CD4-positive, alpha-beta T cell (primary cell): ENCODE measurements at regions not wholly inside any gene's neighbourhood (a gene's known extent, or its start where the extent isn't known, plus 50 kb on each side); places are given as distances from the start of the nearest gene placed in this dataset.

Experiments
- ATAC-seq: fragments of 200-7000 bp; cut with Tn5 transposase; one replicate; pipeline ENCODE4 v1.10.0; 2022; ENCODE audit warnings: mild to moderate bottlenecking; ENCODE audit not compliant: poor library complexity
- CTCF ChIA-PET: fragments of 350-600 bp; sonication (Branson Sonifier 250); formaldehyde crosslinking; loops from one replicate; lab custom pipeline; 2021; ENCODE audit warnings: antibody characterized with exemption, inconsistent platforms; lab: Charles Lee
- POLR2A ChIA-PET: fragments of 350-600 bp; sonication (Branson Sonifier 250); formaldehyde crosslinking; loops from one replicate; lab custom pipeline; 2021; ENCODE audit warnings: antibody characterized with exemption, inconsistent platforms; lab: Charles Lee
- DNase-seq, 14 experiments: peaks; one replicate each; pipeline ENCODE4 v3.0.0-alpha.2; 2013 to 2020; ENCODE audit warnings: mixed read lengths in 2 of 14
- H3K27ac ChIP-seq, 2 donors: one replicate each; pipeline versions ENCODE4 v1.5.1 to v1.7.0; 2013; ENCODE audit warnings: low read length in 2 of 2, low read depth in 1 of 2, mild to moderate bottlenecking in 1 of 2
- H3K27me3 ChIP-seq, 2 experiments: 1 replicate in 1 of 2; 2 replicates in 1 of 2; pipeline versions ENCODE4 v1.6.1 to v1.7.0; 2013; ENCODE audit warnings: low read length in 2 of 2, control low read depth in 1 of 2, mild to moderate bottlenecking in 1 of 2, moderate library complexity in 1 of 2; ENCODE audit not compliant: insufficient read depth in 2 of 2, control insufficient read depth in 1 of 2
- H3K36me3 ChIP-seq: one replicate; pipeline ENCODE4 v1.6.1; 2013; ENCODE audit warnings: low read length, control low read depth; ENCODE audit not compliant: insufficient read depth
- H3K4me1 ChIP-seq: one replicate; pipeline ENCODE4 v1.6.1; 2013; ENCODE audit warnings: low read length, control low read depth; ENCODE audit not compliant: insufficient read depth
- H3K4me3 ChIP-seq: one replicate; pipeline ENCODE4 v1.5.1; 2013; ENCODE audit warnings: mild to moderate bottlenecking, low read length, moderate library complexity
- H3K9me3 ChIP-seq, 2 experiments: 1 replicate in 1 of 2; 2 replicates in 1 of 2; pipeline versions ENCODE4 v1.6.1 to v1.7.0; 2013; ENCODE audit warnings: low read length in 2 of 2, mild to moderate bottlenecking in 2 of 2, control low read depth in 1 of 2, moderate library complexity in 1 of 2; ENCODE audit not compliant: control insufficient read depth in 1 of 2, insufficient read depth in 1 of 2
- H3K27ac Mint-ChIP-seq: one replicate; pipeline ENCODE4 v1.8.0; 2020; ENCODE audit warnings: mixed read lengths
- H3K27me3 Mint-ChIP-seq: one replicate; pipeline ENCODE4 v1.8.0; 2021; ENCODE audit warnings: mixed read lengths
- H3K36me3 Mint-ChIP-seq: one replicate; pipeline ENCODE4 v1.8.0; 2021; ENCODE audit warnings: low read depth, mixed read lengths
- H3K4me1 Mint-ChIP-seq: one replicate; pipeline ENCODE4 v1.8.0; 2021; ENCODE audit warnings: low read depth, mixed read lengths
- H3K4me3 Mint-ChIP-seq: one replicate; pipeline ENCODE4 v1.8.0; 2020; ENCODE audit warnings: mild to moderate bottlenecking, mixed read lengths
- H3K9me3 Mint-ChIP-seq: one replicate; pipeline ENCODE4 v1.8.0; 2020; ENCODE audit warnings: mixed read lengths
- intact Hi-C, 2 experiments: fragments of 100-400 bp; cut with DNase I in 1 of 2; cut with micrococcal nuclease in 1 of 2; formaldehyde crosslinking; loops; one replicate each; pipeline versions ENCODE4 v1.15.1 to v1.9.0; 2023 to 2025; cut with DNase I, micrococcal nuclease
- TF ChIP-seq, protein P1 (sequence below): fragments of 200-600 bp; IDR thresholded peaks from one replicate; pipeline ENCODE4 v1.8.0; 2022; ENCODE audit warnings: antibody characterized with exemption, mild to moderate bottlenecking

DNA sequence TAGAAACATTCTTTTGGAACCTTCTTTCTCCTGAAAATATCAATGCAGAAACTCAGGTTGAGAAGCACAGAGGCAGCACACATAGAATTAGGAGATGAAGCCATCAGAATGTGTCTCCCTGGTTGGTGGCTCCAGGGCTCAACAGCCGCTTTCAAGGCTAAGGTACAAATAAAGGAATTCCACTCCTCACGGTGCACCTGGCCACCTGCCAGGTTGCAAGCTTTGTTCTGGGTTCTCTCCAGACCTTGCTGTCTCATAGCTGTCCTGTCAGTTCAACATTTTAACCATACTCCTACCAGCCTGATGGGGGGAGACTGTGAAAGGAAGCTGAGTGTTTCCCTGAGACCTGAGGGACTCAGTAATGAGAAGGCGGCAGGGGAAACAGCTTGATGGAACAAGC, 96.3 kb upstream of the HPF1 start:
- Histone ChIP-seq H3K9me3 (no peaks in the 10 kb centered on the region), H3K4me3 (no peak overlapping the region), H3K27ac (no peak overlapping the region), H3K4me1 (no peaks in the 10 kb centered on the region), H3K27me3 (no peaks in the 10 kb centered on the region), H3K36me3 (no peaks in the 10 kb centered on the region)
- DNase-seq, result no peak
- intact Hi-C loops, result no loop called here
- Mint-ChIP-seq H3K27me3 (peaks cover 5% of the 10 kb centered on the region), H3K9me3 (no peaks in the 10 kb centered on the region), H3K36me3 (no peaks in the 10 kb centered on the region), H3K4me3 (no peak overlapping the region), H3K27ac (no peak overlapping the region), H3K4me1 (no peaks in the 10 kb centered on the region)
- TF ChIP-seq, protein P1, sequence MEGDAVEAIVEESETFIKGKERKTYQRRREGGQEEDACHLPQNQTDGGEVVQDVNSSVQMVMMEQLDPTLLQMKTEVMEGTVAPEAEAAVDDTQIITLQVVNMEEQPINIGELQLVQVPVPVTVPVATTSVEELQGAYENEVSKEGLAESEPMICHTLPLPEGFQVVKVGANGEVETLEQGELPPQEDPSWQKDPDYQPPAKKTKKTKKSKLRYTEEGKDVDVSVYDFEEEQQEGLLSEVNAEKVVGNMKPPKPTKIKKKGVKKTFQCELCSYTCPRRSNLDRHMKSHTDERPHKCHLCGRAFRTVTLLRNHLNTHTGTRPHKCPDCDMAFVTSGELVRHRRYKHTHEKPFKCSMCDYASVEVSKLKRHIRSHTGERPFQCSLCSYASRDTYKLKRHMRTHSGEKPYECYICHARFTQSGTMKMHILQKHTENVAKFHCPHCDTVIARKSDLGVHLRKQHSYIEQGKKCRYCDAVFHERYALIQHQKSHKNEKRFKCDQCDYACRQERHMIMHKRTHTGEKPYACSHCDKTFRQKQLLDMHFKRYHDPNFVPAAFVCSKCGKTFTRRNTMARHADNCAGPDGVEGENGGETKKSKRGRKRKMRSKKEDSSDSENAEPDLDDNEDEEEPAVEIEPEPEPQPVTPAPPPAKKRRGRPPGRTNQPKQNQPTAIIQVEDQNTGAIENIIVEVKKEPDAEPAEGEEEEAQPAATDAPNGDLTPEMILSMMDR, result no peak
- no peak for ATAC-seq
- ChIA-PET POLR2A (no interaction called here), CTCF (no interaction called here)

GRCh38 chr4:169852481-169852880, 94.7 kb upstream of the HPF1 start:
- no peak overlapping the region for H3K4me3 Mint-ChIP-seq
- no peaks in the 10 kb centered on the region for H3K36me3 Mint-ChIP-seq
- intact Hi-C loops, result no loop called here

GRCh38 chr4:169851750-169852149, 94.0 kb upstream of the HPF1 start:
- no peak for ATAC-seq

More at GRCh38 chr4:169852481-169852880, 94.7 kb upstream of the HPF1 start:
- no peak overlapping the region for H3K4me3 ChIP-seq
- H3K36me3 ChIP-seq, result no peaks in the 10 kb centered on the region
- ChIA-PET CTCF (no interaction called here), POLR2A (no interaction called here)
- TF ChIP-seq, protein P1, result no peak
- DNase-seq (no peak), ATAC-seq (no peak)
- Mint-ChIP-seq H3K4me1 (no peaks in the 10 kb centered on the region), H3K27me3 (peaks cover 5% of the 10 kb centered on the region), H3K27ac (no peak overlapping the region), H3K9me3 (no peaks in the 10 kb centered on the region)
- no peaks in the 10 kb centered on the region for H3K9me3 ChIP-seq
- no peaks in the 10 kb centered on the region for H3K27me3 ChIP-seq
- no peaks in the 10 kb centered on the region for H3K4me1 ChIP-seq
- no peak overlapping the region for H3K27ac ChIP-seq

More at GRCh38 chr4:169851750-169852149, 94.0 kb upstream of the HPF1 start:
- Mint-ChIP-seq H3K27me3 (peaks cover 5% of the 10 kb centered on the region), H3K9me3 (no peaks in the 10 kb centered on the region), H3K27ac (no peak overlapping the region), H3K4me3 (no peak overlapping the region), H3K4me1 (no peaks in the 10 kb centered on the region), H3K36me3 (no peaks in the 10 kb centered on the region)
- TF ChIP-seq, protein P1, result no peak
- no peak overlapping the region for H3K4me3 ChIP-seq
- ChIA-PET POLR2A (no interaction called here), CTCF (no interaction called here)
- DNase-seq, result no peak
- H3K27me3 ChIP-seq, result no peaks in the 10 kb centered on the region
- no peak overlapping the region for H3K27ac ChIP-seq
- no peaks in the 10 kb centered on the region for H3K36me3 ChIP-seq
- intact Hi-C loops, result no loop called here
- H3K4me1 ChIP-seq, result no peaks in the 10 kb centered on the region
- H3K9me3 ChIP-seq, result no peaks in the 10 kb centered on the region
